ENCODE measurements at regions not wholly inside any gene's neighbourhood (a gene's known extent, or its start where the extent isn't known, plus 50 kb on each side); places are given as distances from the start of the nearest gene placed in this dataset.
"Not testable (repeated sequence)": the region's sequence is repeated elsewhere in the genome, so short reads cannot be mapped to it uniquely, and the experiment has no call there.

DNA sequence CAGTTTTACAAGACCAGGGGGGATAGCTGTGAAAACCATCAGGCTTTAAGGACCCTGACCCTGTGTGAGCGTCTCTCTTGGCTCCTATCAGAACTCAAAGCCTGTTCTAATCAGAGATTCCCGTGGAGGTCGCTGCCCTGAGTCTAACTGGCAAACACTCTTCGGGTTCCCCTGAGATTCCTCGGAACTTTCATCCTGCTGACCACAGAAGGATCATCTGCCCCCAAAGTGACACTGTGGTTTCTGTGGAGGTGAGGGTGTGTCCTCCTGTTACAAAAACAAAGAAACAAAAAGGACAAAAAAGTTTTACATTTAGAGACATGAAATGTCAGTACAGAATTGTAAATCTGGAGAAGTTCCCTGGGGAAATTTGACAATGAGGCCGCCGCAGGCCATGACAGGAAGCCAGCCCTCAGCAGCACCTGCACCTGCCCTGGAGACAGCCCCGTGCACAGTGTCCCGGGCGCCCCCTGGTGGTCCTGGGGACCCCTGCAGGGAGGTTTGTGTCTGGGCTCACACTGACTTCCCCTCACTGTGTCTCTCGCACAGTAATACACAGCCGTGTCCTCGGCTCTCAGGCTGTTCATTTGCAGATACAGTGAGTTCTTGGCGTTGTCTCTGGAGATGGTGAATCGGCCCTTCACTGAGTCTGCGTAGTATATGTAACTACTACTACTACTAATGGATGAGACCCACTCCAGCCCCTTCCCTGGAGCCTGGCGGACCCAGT lies 708.3 kb downstream of the TMEM121 start:
- H3K56ac ChIP-seq (replicated peaks; ENCODE audit: insufficient read length, low read depth, low read length); H2BK15ac ChIP-seq (ENCODE audit: low read length); H3K4me2 ChIP-seq (ENCODE audit: insufficient read depth in 1 of 2, low read depth in 2 of 2, low read length in 2 of 2); H2BK12ac ChIP-seq (ENCODE audit: low read depth, low read length); H3K9ac ChIP-seq (replicated peaks in 1 of 4; ENCODE audit: extremely low read depth in 1 of 4, low read depth in 3 of 4, low read length in 3 of 4); H3K27me3 ChIP-seq (replicated peaks in 1 of 4; ENCODE audit: control insufficient read depth in 3 of 4, extremely low read depth in 1 of 4, insufficient read depth in 3 of 4, low read length in 3 of 4); H3K79me1 ChIP-seq (ENCODE audit: low read depth, low read length); H2BK120ac ChIP-seq (replicated peaks; ENCODE audit: low read depth, low read length); CTCF ChIA-PET (ENCODE audit: partially characterized antibody); H4K5ac ChIP-seq (ENCODE audit: insufficient read length, low read depth, low read length); POLR2A ChIA-PET (ENCODE audit: partially characterized antibody); H4K8ac ChIP-seq (ENCODE audit: extremely low read depth, insufficient read depth, low read length); H3K36me3 ChIP-seq (ENCODE audit: control insufficient read depth in 2 of 4, insufficient read depth in 4 of 4, low read length in 3 of 4); H2BK20ac ChIP-seq (ENCODE audit: low read length); H3K79me2 ChIP-seq (ENCODE audit: control insufficient read depth in 1 of 2, insufficient read depth in 2 of 2, low read length in 2 of 2); H2AK5ac ChIP-seq (ENCODE audit: low read depth, low read length); FAIRE-seq; H3K27ac ChIP-seq (ENCODE audit: low read depth, low read length); H3K23me2 ChIP-seq (ENCODE audit: low read depth, low read length); H3K14ac ChIP-seq (ENCODE audit: insufficient read length); H3K4me1 ChIP-seq (replicated peaks in 1 of 4; ENCODE audit: control insufficient read depth in 3 of 4, insufficient read depth in 4 of 4, low read length in 3 of 4); H2BK5ac ChIP-seq (ENCODE audit: low read depth, low read length); DNase-seq (ENCODE audit: low read depth in 1 of 2, low spot score in 2 of 2); H2AFZ ChIP-seq (ENCODE audit: low read length); H3K23ac ChIP-seq (ENCODE audit: insufficient read length); H3K4ac ChIP-seq (replicated peaks; ENCODE audit: insufficient read length, low read depth, low read length); H3K4me3 ChIP-seq (ENCODE audit: extremely low read depth in 1 of 4, insufficient read depth in 2 of 4, low read depth in 3 of 4, low read length in 4 of 4); H4K20me1 ChIP-seq (replicated peaks in 1 of 2; ENCODE audit: control insufficient read depth in 1 of 2, insufficient read depth in 2 of 2, low read length in 2 of 2); H3K18ac ChIP-seq (ENCODE audit: extremely low read depth, low read length); H4K91ac ChIP-seq (replicated peaks; ENCODE audit: insufficient read length, low read length): not testable (repeated sequence)
- H3K9me3 ChIP-seq (ENCODE audit: insufficient read depth in 2 of 2, low read depth in 1 of 2, low read length in 1 of 2): peaks cover 64 to 78% of the 10 kb centered on the region in 2 experiments
- WGBS, 2 experiments (ENCODE audit: extremely low coverage in 1 of 2, insufficient coverage in 1 of 2, insufficient read length in 1 of 2, insufficient replicate concordance in 2 of 2, low coverage in 1 of 2, low lambda C conversion rate in 2 of 2, missing lambda C conversion rate in 1 of 2): 87% methylated on average over 12 of the region's 17 CpGs; no CpG with 5 or more reads in 1 of the 2 experiments

Data from H1 (cell line).